DMS 273 (cell line): ENCODE measurements at regions not wholly inside any gene's neighbourhood (a gene's known extent, or its start where the extent isn't known, plus 50 kb on each side); places are given as distances from the start of the nearest gene placed in this dataset.

Experiments used
- DNase-seq: peaks from one replicate; lab custom pipeline; 2025; ENCODE audit not compliant: unreplicated experiment; lab: John Stamatoyannopoulos, UW

- DNase-seq = peak; percentile 8
Observed at GRCh38 chr2:118169359-118170005, 81.2 kb downstream of the INSIG2 start.

DNA sequence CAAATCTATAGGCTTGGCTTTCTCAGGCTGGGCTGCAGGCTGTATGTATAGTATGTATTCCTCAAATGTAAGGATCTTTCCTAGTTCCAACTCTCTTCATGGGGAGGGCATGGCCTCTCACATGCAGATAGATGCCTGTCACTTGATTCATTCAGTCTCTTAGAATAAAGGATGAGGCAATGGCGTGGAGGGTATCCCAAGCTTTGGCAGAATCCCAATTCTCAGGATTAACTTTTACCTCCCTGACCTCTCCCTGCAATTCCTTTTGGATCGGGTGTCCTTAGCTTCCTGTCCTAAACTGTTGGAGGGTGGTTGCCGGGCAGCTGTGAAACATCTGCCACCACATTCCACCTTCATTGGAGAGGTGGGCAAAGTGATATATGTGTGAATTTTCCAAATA is 80.3 kb downstream of the INSIG2 start:
- DNase-seq = peak; percentile 30

DNA sequence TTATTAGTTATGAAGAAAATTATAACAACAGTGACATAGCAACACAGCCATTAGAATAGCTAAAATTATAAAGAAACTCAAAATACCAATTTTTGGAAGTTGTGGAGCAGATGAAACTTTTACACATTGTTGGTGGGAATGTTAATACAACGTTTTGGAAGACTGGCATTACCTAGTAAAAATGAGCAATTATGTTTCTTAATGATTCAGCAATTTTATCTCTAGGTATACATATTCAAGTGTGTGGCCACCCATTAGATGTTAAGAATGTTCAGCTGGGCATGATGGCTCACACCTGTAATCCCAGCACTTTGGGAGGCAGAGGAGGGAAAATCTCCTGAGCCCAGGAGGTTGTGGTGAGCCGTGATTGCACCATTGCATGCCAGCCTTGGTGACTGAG is 78.8 kb downstream of the INSIG2 start:
- DNase-seq = no peak

GRCh38 chr2:118166242-118166641 is 78.0 kb downstream of the INSIG2 start:
- DNase-seq = no peak

DNA sequence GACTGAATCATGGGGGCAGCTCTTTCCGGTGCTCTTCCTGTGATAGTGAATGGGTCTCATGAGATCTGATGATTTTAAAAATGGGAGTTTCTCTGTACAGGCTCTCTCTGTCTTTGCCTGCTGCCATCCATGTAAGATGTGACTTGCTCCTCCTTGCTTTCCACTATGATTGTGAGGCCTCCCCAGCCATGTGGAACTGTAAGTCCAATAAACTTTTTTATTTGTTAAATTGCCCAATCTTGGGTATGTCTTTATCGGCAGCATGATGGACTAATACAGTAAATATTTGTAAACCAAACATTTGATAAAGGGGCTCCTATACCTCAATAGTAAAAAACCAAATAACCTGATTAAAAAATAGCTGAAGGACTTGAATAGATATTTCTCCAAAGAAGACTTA is 77.3 kb downstream of the INSIG2 start:
- no peak for DNase-seq
